ENCODE measurements at regions not wholly inside any gene's neighbourhood (a gene's known extent, or its start where the extent isn't known, plus 50 kb on each side); places are given as distances from the start of the nearest gene placed in this dataset.
A peak's percentile ranks its signal among the peaks of the same experiment; 100 is the strongest.

DNA sequence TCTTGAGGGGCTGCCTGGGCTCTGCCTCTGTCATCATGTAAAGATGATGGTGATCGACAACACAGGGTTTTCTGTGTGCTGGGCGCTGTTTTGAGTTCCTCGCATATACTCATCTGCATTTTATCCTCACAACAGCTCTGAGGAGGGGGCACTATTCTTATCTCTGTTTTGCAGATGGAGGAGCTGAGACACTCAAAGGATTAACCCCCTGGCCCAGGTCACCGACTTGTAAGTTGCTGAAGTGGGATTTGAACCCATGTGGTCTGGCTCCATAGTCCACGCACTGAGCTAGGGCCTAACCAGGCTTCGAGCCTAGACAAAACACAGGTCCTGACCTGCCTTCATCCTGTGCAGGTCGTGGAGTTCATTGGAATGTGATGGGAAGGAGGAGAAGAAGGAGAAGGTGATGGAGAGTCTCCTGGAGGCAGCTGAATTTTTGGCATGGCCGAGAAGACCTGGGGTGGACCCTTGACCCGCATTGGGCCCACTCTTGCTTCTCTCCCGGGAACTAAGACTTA, 140.0 kb downstream of the ASCL4 start:
- Mint-ChIP-seq H3K27me3 (ENCODE audit: low read depth) (peaks cover 49% of the 10 kb centered on the region), H3K4me3 (no peak overlapping the region), H3K9me3 (no peaks in the 10 kb centered on the region), H3K36me3 (ENCODE audit: low read depth) (no peaks in the 10 kb centered on the region), H3K4me1 (no peaks in the 10 kb centered on the region), H3K27ac (no peak overlapping the region)
- TF ChIP-seq, protein P1, sequence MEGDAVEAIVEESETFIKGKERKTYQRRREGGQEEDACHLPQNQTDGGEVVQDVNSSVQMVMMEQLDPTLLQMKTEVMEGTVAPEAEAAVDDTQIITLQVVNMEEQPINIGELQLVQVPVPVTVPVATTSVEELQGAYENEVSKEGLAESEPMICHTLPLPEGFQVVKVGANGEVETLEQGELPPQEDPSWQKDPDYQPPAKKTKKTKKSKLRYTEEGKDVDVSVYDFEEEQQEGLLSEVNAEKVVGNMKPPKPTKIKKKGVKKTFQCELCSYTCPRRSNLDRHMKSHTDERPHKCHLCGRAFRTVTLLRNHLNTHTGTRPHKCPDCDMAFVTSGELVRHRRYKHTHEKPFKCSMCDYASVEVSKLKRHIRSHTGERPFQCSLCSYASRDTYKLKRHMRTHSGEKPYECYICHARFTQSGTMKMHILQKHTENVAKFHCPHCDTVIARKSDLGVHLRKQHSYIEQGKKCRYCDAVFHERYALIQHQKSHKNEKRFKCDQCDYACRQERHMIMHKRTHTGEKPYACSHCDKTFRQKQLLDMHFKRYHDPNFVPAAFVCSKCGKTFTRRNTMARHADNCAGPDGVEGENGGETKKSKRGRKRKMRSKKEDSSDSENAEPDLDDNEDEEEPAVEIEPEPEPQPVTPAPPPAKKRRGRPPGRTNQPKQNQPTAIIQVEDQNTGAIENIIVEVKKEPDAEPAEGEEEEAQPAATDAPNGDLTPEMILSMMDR (IDR thresholded peaks at IDR 0.05; ENCODE audit: unreplicated experiment in 3 of 3) = no peak

- Mint-ChIP-seq H3K4me1 (no peaks in the 10 kb centered on the region), H3K9me3 (no peaks in the 10 kb centered on the region), H3K4me3 (no peak overlapping the region), H3K27ac (no peak overlapping the region), H3K36me3 (ENCODE audit: low read depth) (no peaks in the 10 kb centered on the region), H3K27me3 (ENCODE audit: low read depth) (peaks cover 35% of the 10 kb centered on the region)
- TF ChIP-seq, protein P1 (IDR thresholded peaks at IDR 0.05; ENCODE audit: unreplicated experiment in 3 of 3) = peak; percentile 67 to 80 (median 75)
These were observed 143.7 kb downstream of the ASCL4 start for GRCh38 chr12:107917912-107918800.

DNA sequence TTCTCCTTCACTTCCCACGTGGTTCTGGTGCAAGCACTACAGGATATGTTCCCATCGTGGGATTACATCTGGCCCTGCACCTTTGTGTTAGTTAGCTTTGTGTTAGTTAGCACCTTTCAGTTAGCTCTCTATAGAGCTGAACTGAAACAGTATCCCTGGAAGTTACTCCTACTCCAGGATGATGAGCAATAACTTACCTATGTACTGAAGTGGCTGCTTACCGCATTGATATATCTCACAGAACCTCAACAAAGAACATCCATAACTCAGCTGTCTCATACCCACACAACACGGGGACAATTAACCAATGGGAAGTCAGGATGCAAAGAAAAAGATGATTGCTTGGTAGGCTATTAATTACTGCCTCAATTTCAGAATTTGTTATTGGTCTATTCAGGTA, 146.6 kb downstream of the ASCL4 start:
- no peaks in the 10 kb centered on the region for H3K4me1 Mint-ChIP-seq
- no peaks in the 10 kb centered on the region for H3K9me3 Mint-ChIP-seq
- peaks cover 35% of the 10 kb centered on the region for H3K27me3 Mint-ChIP-seq (ENCODE audit: low read depth)
- no peaks in the 10 kb centered on the region for H3K36me3 Mint-ChIP-seq (ENCODE audit: low read depth)
- H3K27ac Mint-ChIP-seq = no peak overlapping the region
- TF ChIP-seq, protein P1 (IDR thresholded peaks at IDR 0.05; ENCODE audit: unreplicated experiment in 3 of 3) = no peak
- no peak overlapping the region for H3K4me3 Mint-ChIP-seq

DNA sequence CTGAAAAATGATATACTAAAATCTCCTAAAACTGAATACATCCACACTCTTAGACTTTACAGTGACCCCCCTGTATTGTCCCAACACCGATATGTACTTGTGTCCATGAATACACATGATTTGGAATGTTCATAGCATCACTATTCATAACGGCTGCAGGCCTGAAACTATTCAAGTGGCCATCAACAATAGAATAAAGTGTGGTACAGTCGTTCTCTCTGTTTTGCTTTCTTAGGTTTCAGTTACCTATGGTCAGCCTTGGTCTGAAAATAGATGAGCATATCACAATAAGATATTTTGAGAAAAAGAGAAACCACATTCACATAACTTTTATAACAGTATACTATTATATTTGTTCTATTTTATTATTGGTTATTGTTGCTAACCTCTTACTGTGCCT, 150.6 kb downstream of the ASCL4 start:
- H3K9me3 Mint-ChIP-seq = no peaks in the 10 kb centered on the region
- TF ChIP-seq, protein P1 (IDR thresholded peaks at IDR 0.05; ENCODE audit: unreplicated experiment in 3 of 3) = no peak
- no peaks in the 10 kb centered on the region for H3K4me1 Mint-ChIP-seq
- peaks cover 27% of the 10 kb centered on the region for H3K27me3 Mint-ChIP-seq (ENCODE audit: low read depth)
- no peaks in the 10 kb centered on the region for H3K36me3 Mint-ChIP-seq (ENCODE audit: low read depth)
- no peak overlapping the region for H3K4me3 Mint-ChIP-seq
- no peak overlapping the region for H3K27ac Mint-ChIP-seq

DNA sequence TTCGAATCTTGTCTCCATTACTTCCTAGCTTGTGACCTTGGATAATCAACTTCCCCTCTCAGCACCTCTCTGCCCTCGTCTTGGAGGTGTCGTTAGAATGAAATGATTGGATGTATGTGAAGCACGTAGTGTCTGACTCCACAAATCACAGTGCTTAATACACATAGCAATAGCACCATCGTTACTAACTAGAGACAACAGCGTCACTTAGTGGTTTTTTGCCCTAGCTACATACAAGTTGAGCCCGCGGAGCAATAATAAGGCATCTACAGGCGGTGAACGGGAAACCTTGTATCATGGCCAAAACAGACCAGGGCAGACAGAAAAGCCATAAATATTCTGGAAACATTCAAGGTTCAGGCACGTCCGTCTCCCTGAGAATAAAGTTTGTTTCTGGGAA, 154.9 kb downstream of the ASCL4 start:
- H3K27ac Mint-ChIP-seq = no peak overlapping the region
- H3K4me3 Mint-ChIP-seq = no peak overlapping the region
- H3K4me1 Mint-ChIP-seq = no peaks in the 10 kb centered on the region
- no peaks in the 10 kb centered on the region for H3K9me3 Mint-ChIP-seq
- TF ChIP-seq, protein P1 (IDR thresholded peaks at IDR 0.05; ENCODE audit: unreplicated experiment in 3 of 3) = peak; percentile 17 to 18 (median 17)
- no peaks in the 10 kb centered on the region for H3K36me3 Mint-ChIP-seq (ENCODE audit: low read depth)
- peaks cover 39% of the 10 kb centered on the region for H3K27me3 Mint-ChIP-seq (ENCODE audit: low read depth)

Data from nephron (organoid).